ENCODE measurements at regions not wholly inside any gene's neighbourhood (a gene's known extent, or its start where the extent isn't known, plus 50 kb on each side); places are given as distances from the start of the nearest gene placed in this dataset.

DNA sequence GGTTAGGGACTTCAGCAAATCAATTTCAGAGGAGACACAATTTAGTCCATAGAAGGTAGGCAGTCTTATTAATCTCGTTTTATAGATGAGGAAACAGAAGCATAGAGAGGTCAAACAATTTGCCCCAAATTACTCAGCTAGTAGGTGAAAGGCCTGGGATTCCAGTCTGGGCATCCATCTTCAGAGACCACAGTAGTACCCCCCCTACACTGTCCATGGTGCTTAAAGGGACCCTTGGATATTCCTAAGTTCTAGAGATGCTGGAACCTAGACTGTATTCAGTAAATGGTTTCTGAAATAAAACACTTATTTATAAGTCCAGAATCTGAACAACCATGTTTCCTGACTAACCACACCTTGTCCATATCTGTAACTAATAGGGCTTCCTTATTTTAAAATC is 174.8 kb downstream of the CEP135 start:
- TF ChIP-seq, protein P1, sequence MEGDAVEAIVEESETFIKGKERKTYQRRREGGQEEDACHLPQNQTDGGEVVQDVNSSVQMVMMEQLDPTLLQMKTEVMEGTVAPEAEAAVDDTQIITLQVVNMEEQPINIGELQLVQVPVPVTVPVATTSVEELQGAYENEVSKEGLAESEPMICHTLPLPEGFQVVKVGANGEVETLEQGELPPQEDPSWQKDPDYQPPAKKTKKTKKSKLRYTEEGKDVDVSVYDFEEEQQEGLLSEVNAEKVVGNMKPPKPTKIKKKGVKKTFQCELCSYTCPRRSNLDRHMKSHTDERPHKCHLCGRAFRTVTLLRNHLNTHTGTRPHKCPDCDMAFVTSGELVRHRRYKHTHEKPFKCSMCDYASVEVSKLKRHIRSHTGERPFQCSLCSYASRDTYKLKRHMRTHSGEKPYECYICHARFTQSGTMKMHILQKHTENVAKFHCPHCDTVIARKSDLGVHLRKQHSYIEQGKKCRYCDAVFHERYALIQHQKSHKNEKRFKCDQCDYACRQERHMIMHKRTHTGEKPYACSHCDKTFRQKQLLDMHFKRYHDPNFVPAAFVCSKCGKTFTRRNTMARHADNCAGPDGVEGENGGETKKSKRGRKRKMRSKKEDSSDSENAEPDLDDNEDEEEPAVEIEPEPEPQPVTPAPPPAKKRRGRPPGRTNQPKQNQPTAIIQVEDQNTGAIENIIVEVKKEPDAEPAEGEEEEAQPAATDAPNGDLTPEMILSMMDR (IDR thresholded peaks at IDR 0.05; ENCODE audit: unreplicated experiment): no peak
- no peak for DNase-seq (ENCODE audit: low spot score in 2 of 2, unreplicated experiment in 2 of 2)
- H3K9me3 Mint-ChIP-seq: peaks cover 7% of the 10 kb centered on the region
- H3K4me1 Mint-ChIP-seq: peaks cover 10% of the 10 kb centered on the region
- no peaks in the 10 kb centered on the region for H3K27me3 Mint-ChIP-seq (ENCODE audit: low read depth)
- peaks cover 4% of the 10 kb centered on the region for H3K36me3 Mint-ChIP-seq
- no peak overlapping the region for H3K4me3 Mint-ChIP-seq
- H3K27ac Mint-ChIP-seq: no peak overlapping the region

DNA sequence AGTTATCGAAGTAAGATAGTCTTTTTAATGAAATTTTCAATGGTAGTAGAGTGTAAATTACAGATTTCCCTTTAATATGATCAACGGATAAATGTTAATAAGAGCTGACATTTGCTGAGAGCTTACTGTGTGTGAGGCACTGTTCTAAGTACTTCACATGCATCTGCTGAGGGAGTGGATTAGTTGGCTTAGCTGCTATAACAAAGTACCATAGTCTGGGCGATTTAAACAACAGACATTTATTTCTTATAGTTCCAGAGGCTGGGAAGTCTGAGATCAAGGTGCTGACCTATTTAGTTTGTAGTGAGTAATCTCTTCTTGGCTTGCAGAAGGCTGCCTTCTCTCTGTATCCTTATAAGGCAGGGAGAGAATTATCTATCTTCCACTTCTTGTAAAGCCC is 174.3 kb downstream of the CEP135 start:
- TF ChIP-seq, protein P1 (IDR thresholded peaks at IDR 0.05; ENCODE audit: unreplicated experiment): no peak
- DNase-seq (ENCODE audit: low spot score in 2 of 2, unreplicated experiment in 2 of 2): no peak
- H3K27me3 Mint-ChIP-seq (ENCODE audit: low read depth): no peaks in the 10 kb centered on the region
- H3K36me3 Mint-ChIP-seq: peaks cover 4% of the 10 kb centered on the region
- H3K4me1 Mint-ChIP-seq: peaks cover 6% of the 10 kb centered on the region
- H3K4me3 Mint-ChIP-seq: no peak overlapping the region
- no peak overlapping the region for H3K27ac Mint-ChIP-seq
- H3K9me3 Mint-ChIP-seq: peaks cover 7% of the 10 kb centered on the region

DNA sequence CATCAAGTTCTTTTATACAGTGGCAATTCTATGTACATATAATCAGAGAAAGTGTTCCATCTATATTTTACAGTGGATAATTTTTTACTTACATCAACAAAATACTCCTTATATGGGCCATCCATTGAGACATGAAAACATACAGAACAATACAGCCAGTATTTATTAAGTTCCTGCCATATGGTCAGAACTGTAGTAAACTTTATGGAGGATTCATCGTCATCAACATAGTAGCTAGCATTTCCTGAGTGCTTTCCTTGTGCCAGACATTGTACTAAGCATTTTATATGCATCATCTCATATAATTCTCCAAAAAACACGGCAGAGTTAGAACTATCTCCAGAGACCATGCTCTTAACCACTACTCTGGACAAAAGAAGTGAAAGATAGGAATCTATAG is 170.1 kb downstream of the CEP135 start:
- Mint-ChIP-seq H3K4me1 (peaks cover 4% of the 10 kb centered on the region), H3K4me3 (no peak overlapping the region), H3K9me3 (no peaks in the 10 kb centered on the region), H3K36me3 (no peaks in the 10 kb centered on the region), H3K27ac (no peak overlapping the region), H3K27me3 (ENCODE audit: low read depth) (no peaks in the 10 kb centered on the region)
- TF ChIP-seq, protein P1 (IDR thresholded peaks at IDR 0.05; ENCODE audit: unreplicated experiment): no peak
- DNase-seq (ENCODE audit: low spot score in 2 of 2, unreplicated experiment in 2 of 2): no peak

DNA sequence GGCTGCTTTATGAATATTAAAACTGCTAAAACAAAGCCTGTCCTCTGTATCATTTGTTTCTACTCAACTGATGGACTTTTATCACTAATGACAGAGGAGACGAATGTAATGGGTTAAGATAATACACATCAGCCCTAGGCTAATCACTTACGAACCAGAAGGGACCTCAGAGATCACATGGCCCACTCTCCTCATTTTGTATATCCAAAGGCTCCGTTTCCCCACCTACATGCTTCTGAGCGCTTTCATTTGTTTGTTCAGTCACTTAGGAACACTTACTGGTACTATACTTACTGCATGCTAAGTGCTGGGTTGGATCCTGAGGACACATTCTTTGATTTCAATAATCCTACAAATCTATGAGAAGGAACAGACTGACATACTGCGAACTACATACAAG is 169.3 kb downstream of the CEP135 start:
- Mint-ChIP-seq H3K4me1 (peaks cover 4% of the 10 kb centered on the region), H3K27ac (no peak overlapping the region), H3K9me3 (no peaks in the 10 kb centered on the region), H3K27me3 (ENCODE audit: low read depth) (no peaks in the 10 kb centered on the region), H3K4me3 (no peak overlapping the region), H3K36me3 (no peaks in the 10 kb centered on the region)
- TF ChIP-seq, protein P1 (IDR thresholded peaks at IDR 0.05; ENCODE audit: unreplicated experiment): no peak
- DNase-seq (ENCODE audit: low spot score in 2 of 2, unreplicated experiment in 2 of 2): no peak

DNA sequence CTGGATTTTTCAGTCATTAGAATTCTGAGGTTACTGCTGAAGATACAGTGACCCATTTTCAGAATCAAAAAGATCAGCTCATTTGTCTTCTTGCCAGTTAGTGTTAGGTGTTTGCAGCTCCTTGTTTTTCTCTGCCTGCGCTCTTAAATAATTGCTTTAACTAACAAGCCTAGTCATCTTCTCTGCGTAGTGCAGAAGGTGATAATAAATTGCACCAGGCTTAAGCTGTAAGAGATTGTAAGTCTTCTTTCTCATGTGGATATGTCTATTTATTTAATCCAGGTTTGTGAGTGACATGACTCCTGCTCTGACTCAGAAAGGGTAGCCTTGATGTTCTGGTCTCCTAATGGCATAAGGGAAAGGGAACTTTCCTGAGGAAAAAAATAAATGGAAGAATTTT is 167.2 kb downstream of the CEP135 start:
- Mint-ChIP-seq H3K27ac (no peak overlapping the region), H3K4me1 (peaks cover 8% of the 10 kb centered on the region), H3K9me3 (no peaks in the 10 kb centered on the region), H3K4me3 (no peak overlapping the region), H3K36me3 (no peaks in the 10 kb centered on the region), H3K27me3 (ENCODE audit: low read depth) (no peaks in the 10 kb centered on the region)
- TF ChIP-seq, protein P1 (IDR thresholded peaks at IDR 0.05; ENCODE audit: unreplicated experiment): no peak
- no peak for DNase-seq (ENCODE audit: low spot score in 2 of 2, unreplicated experiment in 2 of 2)

DNA sequence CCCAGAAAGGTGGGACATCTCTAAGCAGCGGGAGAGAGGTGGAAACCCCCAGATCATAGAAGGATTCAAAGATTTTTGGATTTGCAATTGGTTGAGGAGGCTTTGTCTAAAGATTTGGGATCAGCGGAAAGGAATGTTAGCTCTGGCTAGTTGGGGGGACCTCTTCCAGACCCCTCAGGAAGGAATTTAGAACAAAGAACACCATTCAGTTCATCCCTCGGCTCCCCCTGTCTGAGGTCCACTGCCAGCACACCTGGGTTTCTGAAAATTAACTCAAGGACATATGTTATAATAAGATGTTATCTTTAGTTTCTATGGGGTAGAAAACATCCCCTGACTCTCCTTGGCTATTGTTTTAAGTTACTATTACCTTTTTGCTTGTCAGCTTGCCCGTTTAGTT is 163.6 kb downstream of the CEP135 start:
- H3K27me3 Mint-ChIP-seq (ENCODE audit: low read depth): no peaks in the 10 kb centered on the region
- H3K27ac Mint-ChIP-seq: no peak overlapping the region
- no peak for DNase-seq (ENCODE audit: low spot score in 2 of 2, unreplicated experiment in 2 of 2)
- peaks cover 5% of the 10 kb centered on the region for H3K36me3 Mint-ChIP-seq
- TF ChIP-seq, protein P1 (IDR thresholded peaks at IDR 0.05; ENCODE audit: unreplicated experiment): no peak
- peaks cover 13% of the 10 kb centered on the region for H3K4me1 Mint-ChIP-seq
- H3K9me3 Mint-ChIP-seq: no peaks in the 10 kb centered on the region
- no peak overlapping the region for H3K4me3 Mint-ChIP-seq
